Tibial artery (tissue), 4 donors: ENCODE measurements at regions not wholly inside any gene's neighbourhood (a gene's known extent, or its start where the extent isn't known, plus 50 kb on each side); places are given as distances from the start of the nearest gene placed in this dataset.
A peak's percentile ranks its signal among the peaks of the same experiment; 100 is the strongest.

Experiments used
- DNase-seq, 2 donors: peaks; one replicate each; pipeline ENCODE4 v3.0.0-alpha.2; 2019
- H3K27ac ChIP-seq, 2 donors: fragments of 200-600 bp; sonication (generic) in 1 of 2; 1 replicate in 1 of 2; 2 replicates in 1 of 2; pipeline ENCODE4 v1.5.1; 2018 to 2019; ENCODE audit warnings: mild to moderate bottlenecking in 1 of 2
- H3K27me3 ChIP-seq, 2 donors: fragments of 200-600 bp; sonication (generic) in 1 of 2; one replicate each; pipeline versions ENCODE4 v1.5.1 to v1.6.0; 2016 to 2019
- H3K36me3 ChIP-seq, 3 donors: fragments of 200-600 bp; sonication (generic) in 2 of 3; one replicate each; pipeline ENCODE4 v1.5.1; 2016 to 2019; ENCODE audit warnings: mild to moderate bottlenecking in 2 of 3
- H3K4me1 ChIP-seq, 4 donors: fragments of 200-600 bp; sonication (generic) in 2 of 4; 1 replicate in 3 of 4; 2 replicates in 1 of 4; pipeline ENCODE4 v1.5.1; 2016 to 2019
- H3K4me3 ChIP-seq, 2 donors: fragments of 200-600 bp; sonication (generic) in 1 of 2; 1 replicate in 1 of 2; 2 replicates in 1 of 2; pipeline ENCODE4 v1.5.1; 2018 to 2019; ENCODE audit warnings: mild to moderate bottlenecking in 2 of 2
- H3K9me3 ChIP-seq, 3 donors: fragments of 200-600 bp; sonication (generic) in 1 of 3; one replicate each; pipeline ENCODE4 v1.5.1; 2016 to 2019
- CTCF ChIP-seq, 2 experiments: fragments of 200-600 bp in 1 of 2; fragments of 450-650 bp in 1 of 2; IDR thresholded peaks; one replicate each; pipeline ENCODE4 v1.5.1; 2017 to 2019; ENCODE audit warnings: antibody characterized with exemption in 2 of 2, mild to moderate bottlenecking in 1 of 2, moderate library complexity in 1 of 2
- intact Hi-C: fragments of 100-400 bp; cut with DNase I; formaldehyde crosslinking; loops from one replicate; pipeline ENCODE4 v1.15.0; 2023; ENCODE audit warnings: low total_unique reads

DNA sequence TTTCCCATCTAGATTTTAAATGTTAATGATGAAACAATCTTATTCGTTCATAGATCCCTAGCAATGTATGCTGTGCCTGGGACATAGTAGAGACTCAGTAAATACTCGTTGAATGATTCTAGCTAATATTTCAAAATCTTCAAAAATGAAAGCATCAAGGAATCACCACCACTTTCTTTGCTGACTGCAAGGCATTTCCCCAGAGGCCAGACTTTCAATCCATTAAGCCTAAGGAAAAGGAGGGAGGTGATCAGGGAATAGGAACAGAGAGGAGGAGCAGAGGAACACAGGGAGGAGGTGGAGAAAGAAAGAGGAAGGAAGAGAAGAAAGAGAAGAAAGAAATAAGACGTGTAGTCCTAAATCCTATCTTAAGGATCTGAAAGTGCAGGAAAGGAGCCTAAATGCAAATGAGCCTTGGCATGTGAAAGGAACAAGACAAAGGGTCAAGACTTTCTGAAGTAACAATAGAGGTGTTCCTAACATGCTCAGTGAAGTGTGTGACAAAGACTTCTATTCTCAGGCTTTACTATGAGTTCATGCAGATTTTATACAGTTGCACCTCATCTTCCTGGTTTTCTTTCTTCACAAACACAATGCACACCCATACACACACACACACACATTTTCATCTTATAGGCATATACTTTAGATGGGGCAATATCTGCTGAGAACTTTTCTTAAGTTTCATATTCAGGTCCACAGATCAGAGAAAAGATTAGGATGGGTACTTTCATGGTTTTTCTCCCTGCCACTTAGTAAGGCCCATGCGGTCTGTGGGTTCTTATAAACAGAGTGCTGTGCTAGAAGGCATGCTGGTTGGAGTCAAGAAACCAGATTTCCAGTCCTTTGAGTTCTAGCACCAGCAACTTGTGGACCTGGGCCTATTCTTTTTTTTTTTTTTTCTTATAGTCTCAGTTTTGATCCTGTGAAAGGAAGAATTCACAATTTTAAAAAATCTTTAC is 512.2 kb upstream of the TNC start:
- TF ChIP-seq CTCF (IDR thresholded peaks at IDR 0.05) = no peak
- Histone ChIP-seq H3K4me1 (peaks cover 0 to 11% (median 0%) of the 10 kb centered on the region in 4 donors), H3K9me3 (no peaks in the 10 kb centered on the region), H3K4me3 (no peak overlapping the region), H3K27ac (no peak overlapping the region), H3K27me3 (no peaks in the 10 kb centered on the region), H3K36me3 (no peaks in the 10 kb centered on the region)
- no peak for DNase-seq
- intact Hi-C loops = no loop called here

- no peak for TF ChIP-seq CTCF (IDR thresholded peaks at IDR 0.05)
- H3K4me1 ChIP-seq = peaks cover 0 to 11% (median 0%) of the 10 kb centered on the region in 4 donors
- H3K27ac ChIP-seq = peak overlapping the region in 1 of 2 donors; percentile 20
- no peaks in the 10 kb centered on the region for H3K9me3 ChIP-seq
- intact Hi-C loops = no loop called here
- no peaks in the 10 kb centered on the region for H3K27me3 ChIP-seq
- H3K36me3 ChIP-seq = no peaks in the 10 kb centered on the region
- H3K4me3 ChIP-seq = no peak overlapping the region
- no peak for DNase-seq
These were observed 514.4 kb upstream of the TNC start for GRCh38 chr9:115632391-115632790.

- H3K9me3 ChIP-seq = no peaks in the 10 kb centered on the region
- no peaks in the 10 kb centered on the region for H3K36me3 ChIP-seq
- intact Hi-C loops = no loop called here
- DNase-seq = no peak
- no peaks in the 10 kb centered on the region for H3K27me3 ChIP-seq
- H3K27ac ChIP-seq = peak overlapping the region in 1 of 2 donors; percentile 20
- no peak for TF ChIP-seq CTCF (IDR thresholded peaks at IDR 0.05)
- peaks cover 0 to 11% (median 0%) of the 10 kb centered on the region in 4 donors for H3K4me1 ChIP-seq
- no peak overlapping the region for H3K4me3 ChIP-seq
These were observed 515.1 kb upstream of the TNC start for GRCh38 chr9:115633104-115633503.

DNA sequence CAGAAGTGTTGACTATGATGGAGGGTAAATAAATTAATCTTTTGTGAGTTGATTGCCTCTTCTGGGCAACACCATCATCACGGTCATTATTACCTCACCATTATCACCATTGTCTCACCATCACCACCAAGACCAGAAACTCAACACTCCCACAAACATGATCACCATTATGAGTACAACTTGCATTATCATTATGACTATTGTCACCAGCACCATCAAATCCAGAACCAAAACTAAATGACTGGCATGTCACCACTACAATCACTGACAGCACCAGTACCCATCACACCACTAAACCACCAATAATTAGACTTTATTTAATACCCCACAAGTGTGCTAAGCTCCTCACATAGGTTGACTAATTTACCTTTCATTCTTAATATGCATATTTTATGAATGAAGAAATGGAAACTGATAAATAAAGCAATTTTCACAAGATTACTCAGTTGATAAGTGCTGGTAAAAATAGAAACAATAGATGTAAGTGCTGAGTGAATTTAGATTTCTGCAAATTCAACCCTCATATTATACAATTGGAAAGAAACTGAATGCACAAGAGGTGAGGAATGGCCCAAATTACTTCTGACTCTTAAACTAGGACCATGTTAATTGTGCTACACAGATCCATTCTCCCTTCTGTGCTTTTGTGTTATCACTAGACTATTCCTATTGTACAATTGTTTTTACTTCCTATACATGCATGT is 517.8 kb upstream of the PAPPA start:
- Histone ChIP-seq H3K4me3 (no peak overlapping the region), H3K36me3 (no peaks in the 10 kb centered on the region), H3K4me1 (peaks cover 0 to 11% (median 0%) of the 10 kb centered on the region in 4 donors), H3K27me3 (no peaks in the 10 kb centered on the region), H3K27ac (no peak overlapping the region), H3K9me3 (no peaks in the 10 kb centered on the region)
- no peak for TF ChIP-seq CTCF (IDR thresholded peaks at IDR 0.05)
- intact Hi-C loops = no loop called here
- no peak for DNase-seq

- H3K4me1 ChIP-seq = peaks cover 0 to 18% (median 0%) of the 10 kb centered on the region in 4 donors
- H3K36me3 ChIP-seq = no peaks in the 10 kb centered on the region
- no peak for TF ChIP-seq CTCF (IDR thresholded peaks at IDR 0.05)
- intact Hi-C loops = no loop called here
- H3K4me3 ChIP-seq = no peak overlapping the region
- H3K27me3 ChIP-seq = no peaks in the 10 kb centered on the region
- no peaks in the 10 kb centered on the region for H3K9me3 ChIP-seq
- H3K27ac ChIP-seq = no peak overlapping the region
- no peak for DNase-seq
These were observed 517.0 kb upstream of the PAPPA start for GRCh38 chr9:115636596-115636995.
